ENCODE measurements at regions not wholly inside any gene's neighbourhood (a gene's known extent, or its start where the extent isn't known, plus 50 kb on each side); places are given as distances from the start of the nearest gene placed in this dataset.

DNA sequence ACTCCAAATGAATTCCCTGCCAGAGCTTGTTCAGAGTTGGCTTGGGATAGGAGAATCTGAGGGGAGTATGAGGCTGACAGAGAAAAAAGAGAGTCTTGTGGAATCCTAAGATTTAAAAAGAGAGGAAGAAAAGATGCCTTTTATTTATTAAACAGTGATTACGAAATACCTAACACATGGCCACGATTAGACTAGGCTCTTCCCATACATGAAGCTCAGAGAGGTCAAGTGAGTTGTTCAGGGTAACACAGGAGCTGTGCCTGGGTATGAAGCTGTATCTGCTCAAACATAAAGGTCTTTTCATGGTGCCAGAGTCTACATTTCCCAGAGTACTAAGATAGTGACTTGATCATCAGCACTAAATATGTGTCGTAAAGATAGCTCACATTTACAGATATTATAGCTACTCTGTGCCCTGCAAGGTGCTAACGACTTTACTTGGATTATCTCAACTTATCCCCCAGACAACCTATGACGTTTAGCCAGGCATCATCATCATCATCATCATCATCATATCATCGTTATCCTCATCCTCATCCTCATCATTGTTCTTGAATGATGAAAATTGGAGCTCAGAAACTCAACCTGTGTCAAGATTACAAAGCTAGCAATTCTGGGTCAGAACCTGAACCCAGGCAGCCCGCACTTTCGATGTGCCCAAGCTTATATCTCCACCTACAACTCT, 500.8 kb downstream of the NPIPA7 start:
- TF ChIP-seq USF2 (CRISPR knock-in tag; IDR thresholded peaks at IDR 0.05), result no peak
- TF ChIP-seq CREM (CRISPR knock-in tag; IDR thresholded peaks at IDR 0.05), result no peak
- TF ChIP-seq, protein P1, sequence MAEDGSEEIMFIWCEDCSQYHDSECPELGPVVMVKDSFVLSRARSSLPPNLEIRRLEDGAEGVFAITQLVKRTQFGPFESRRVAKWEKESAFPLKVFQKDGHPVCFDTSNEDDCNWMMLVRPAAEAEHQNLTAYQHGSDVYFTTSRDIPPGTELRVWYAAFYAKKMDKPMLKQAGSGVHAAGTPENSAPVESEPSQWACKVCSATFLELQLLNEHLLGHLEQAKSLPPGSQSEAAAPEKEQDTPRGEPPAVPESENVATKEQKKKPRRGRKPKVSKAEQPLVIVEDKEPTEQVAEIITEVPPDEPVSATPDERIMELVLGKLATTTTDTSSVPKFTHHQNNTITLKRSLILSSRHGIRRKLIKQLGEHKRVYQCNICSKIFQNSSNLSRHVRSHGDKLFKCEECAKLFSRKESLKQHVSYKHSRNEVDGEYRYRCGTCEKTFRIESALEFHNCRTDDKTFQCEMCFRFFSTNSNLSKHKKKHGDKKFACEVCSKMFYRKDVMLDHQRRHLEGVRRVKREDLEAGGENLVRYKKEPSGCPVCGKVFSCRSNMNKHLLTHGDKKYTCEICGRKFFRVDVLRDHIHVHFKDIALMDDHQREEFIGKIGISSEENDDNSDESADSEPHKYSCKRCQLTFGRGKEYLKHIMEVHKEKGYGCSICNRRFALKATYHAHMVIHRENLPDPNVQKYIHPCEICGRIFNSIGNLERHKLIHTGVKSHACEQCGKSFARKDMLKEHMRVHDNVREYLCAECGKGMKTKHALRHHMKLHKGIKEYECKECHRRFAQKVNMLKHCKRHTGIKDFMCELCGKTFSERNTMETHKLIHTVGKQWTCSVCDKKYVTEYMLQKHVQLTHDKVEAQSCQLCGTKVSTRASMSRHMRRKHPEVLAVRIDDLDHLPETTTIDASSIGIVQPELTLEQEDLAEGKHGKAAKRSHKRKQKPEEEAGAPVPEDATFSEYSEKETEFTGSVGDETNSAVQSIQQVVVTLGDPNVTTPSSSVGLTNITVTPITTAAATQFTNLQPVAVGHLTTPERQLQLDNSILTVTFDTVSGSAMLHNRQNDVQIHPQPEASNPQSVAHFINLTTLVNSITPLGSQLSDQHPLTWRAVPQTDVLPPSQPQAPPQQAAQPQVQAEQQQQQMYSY (CRISPR knock-in tag; IDR thresholded peaks at IDR 0.05), result no peak
- TF ChIP-seq, protein P2, sequence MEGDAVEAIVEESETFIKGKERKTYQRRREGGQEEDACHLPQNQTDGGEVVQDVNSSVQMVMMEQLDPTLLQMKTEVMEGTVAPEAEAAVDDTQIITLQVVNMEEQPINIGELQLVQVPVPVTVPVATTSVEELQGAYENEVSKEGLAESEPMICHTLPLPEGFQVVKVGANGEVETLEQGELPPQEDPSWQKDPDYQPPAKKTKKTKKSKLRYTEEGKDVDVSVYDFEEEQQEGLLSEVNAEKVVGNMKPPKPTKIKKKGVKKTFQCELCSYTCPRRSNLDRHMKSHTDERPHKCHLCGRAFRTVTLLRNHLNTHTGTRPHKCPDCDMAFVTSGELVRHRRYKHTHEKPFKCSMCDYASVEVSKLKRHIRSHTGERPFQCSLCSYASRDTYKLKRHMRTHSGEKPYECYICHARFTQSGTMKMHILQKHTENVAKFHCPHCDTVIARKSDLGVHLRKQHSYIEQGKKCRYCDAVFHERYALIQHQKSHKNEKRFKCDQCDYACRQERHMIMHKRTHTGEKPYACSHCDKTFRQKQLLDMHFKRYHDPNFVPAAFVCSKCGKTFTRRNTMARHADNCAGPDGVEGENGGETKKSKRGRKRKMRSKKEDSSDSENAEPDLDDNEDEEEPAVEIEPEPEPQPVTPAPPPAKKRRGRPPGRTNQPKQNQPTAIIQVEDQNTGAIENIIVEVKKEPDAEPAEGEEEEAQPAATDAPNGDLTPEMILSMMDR (IDR thresholded peaks at IDR 0.05), result no peak
- TF ChIP-seq ZNF121 (CRISPR knock-in tag; IDR thresholded peaks at IDR 0.05), result no peak
- TF ChIP-seq, protein P3, sequence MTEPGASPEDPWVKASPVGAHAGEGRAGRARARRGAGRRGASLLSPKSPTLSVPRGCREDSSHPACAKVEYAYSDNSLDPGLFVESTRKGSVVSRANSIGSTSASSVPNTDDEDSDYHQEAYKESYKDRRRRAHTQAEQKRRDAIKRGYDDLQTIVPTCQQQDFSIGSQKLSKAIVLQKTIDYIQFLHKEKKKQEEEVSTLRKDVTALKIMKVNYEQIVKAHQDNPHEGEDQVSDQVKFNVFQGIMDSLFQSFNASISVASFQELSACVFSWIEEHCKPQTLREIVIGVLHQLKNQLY (CRISPR knock-in tag; IDR thresholded peaks at IDR 0.05), result no peak
- TF ChIP-seq E2F1 (CRISPR knock-in tag; IDR thresholded peaks at IDR 0.05), result no peak
- no peak for TF ChIP-seq SMAD3 (CRISPR knock-in tag; IDR thresholded peaks at IDR 0.05; ENCODE audit: borderline replicate concordance)
- TF ChIP-seq FOXP1 (CRISPR knock-in tag; IDR thresholded peaks at IDR 0.05; ENCODE audit: borderline replicate concordance), result no peak
- TF ChIP-seq, protein P4, sequence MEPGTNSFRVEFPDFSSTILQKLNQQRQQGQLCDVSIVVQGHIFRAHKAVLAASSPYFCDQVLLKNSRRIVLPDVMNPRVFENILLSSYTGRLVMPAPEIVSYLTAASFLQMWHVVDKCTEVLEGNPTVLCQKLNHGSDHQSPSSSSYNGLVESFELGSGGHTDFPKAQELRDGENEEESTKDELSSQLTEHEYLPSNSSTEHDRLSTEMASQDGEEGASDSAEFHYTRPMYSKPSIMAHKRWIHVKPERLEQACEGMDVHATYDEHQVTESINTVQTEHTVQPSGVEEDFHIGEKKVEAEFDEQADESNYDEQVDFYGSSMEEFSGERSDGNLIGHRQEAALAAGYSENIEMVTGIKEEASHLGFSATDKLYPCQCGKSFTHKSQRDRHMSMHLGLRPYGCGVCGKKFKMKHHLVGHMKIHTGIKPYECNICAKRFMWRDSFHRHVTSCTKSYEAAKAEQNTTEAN (CRISPR knock-in tag; IDR thresholded peaks at IDR 0.05), result no peak
- no peak for TF ChIP-seq ATF6 (CRISPR knock-in tag; IDR thresholded peaks at IDR 0.05)
- TF ChIP-seq ZNF396 (CRISPR knock-in tag; IDR thresholded peaks at IDR 0.05; ENCODE audit: borderline replicate concordance), result no peak
- no peak for TF ChIP-seq FOXJ3 (CRISPR knock-in tag; IDR thresholded peaks at IDR 0.05; ENCODE audit: borderline replicate concordance)

All from WTC11 (cell line).